Adrenal gland (tissue), 9 donors: ENCODE measurements at regions not wholly inside any gene's neighbourhood (a gene's known extent, or its start where the extent isn't known, plus 50 kb on each side); places are given as distances from the start of the nearest gene placed in this dataset.

Source experiments
- DNase-seq, 7 donors: peaks; one replicate each; pipeline ENCODE4 v3.0.0-alpha.2; 2019 to 2020
- H3K27ac ChIP-seq, 5 donors: fragments of 200-600 bp; sonication (generic) in 4 of 5; 1 replicate in 3 of 5; 2 replicates in 2 of 5; pipeline versions ENCODE4 v1.5.1 to v1.8.0; 2016 to 2020; ENCODE audit warnings: mild to moderate bottlenecking in 1 of 5
- H3K27me3 ChIP-seq: fragments of 200-600 bp; 2 replicates; pipeline ENCODE4 v1.8.0; 2021
- H3K36me3 ChIP-seq, 2 donors: fragments of 200-600 bp; replicated peaks in 1 of 2; 1 replicate in 1 of 2; 2 replicates in 1 of 2; pipeline versions ENCODE4 v1.5.1 to v1.8.0; 2018 to 2022
- H3K4me1 ChIP-seq, 2 donors: fragments of 200-600 bp; replicated peaks in 1 of 2; 1 replicate in 1 of 2; 2 replicates in 1 of 2; pipeline versions ENCODE4 v1.5.1 to v1.8.0; 2018 to 2021
- H3K4me3 ChIP-seq, 4 donors: fragments of 200-600 bp; sonication (generic) in 3 of 4; one replicate each; pipeline ENCODE4 v1.5.1; 2016 to 2018
- H3K9me3 ChIP-seq, 3 donors: fragments of 200-600 bp; sonication (generic) in 1 of 3; replicated peaks in 1 of 3; 1 replicate in 2 of 3; 2 replicates in 1 of 3; pipeline versions ENCODE4 v1.5.1 to v1.8.0; 2016 to 2021
- POLR2A ChIP-seq, 2 donors: fragments of 450-650 bp; IDR thresholded peaks; one replicate each; pipeline ENCODE4 v1.6.1; 2017; ENCODE audit warnings: antibody characterized with exemption in 2 of 2, mild to moderate bottlenecking in 2 of 2, moderate library complexity in 1 of 2
- WGBS, 4 donors: extraction: QIAGEN DNeasy Blood & Tissue Kit in 2 of 4; methylation state at CpG; one replicate each; pipeline versions ENCODE4 v1.1.5 to v1.1.7; 2013 to 2017; 5-methylcytosine and 5-hydroxymethylcytosine counted together
- intact Hi-C, 2 donors: fragments of 100-400 bp; cut with DNase I; formaldehyde crosslinking; loops; one replicate each; pipeline versions ENCODE4 v1.14.1 to v1.15.0; 2022 to 2023
- TF ChIP-seq, protein P1 (sequence below), 6 experiments: fragments of 450-650 bp in 4 of 6; fragments of 200-600 bp in 2 of 6; sonication (generic) in 1 of 6; IDR thresholded peaks; 1 replicate in 5 of 6; 2 replicates in 1 of 6; pipeline versions ENCODE4 v1.5.1 to v1.8.0; 2016 to 2021; ENCODE audit warnings: antibody characterized with exemption in 6 of 6, mild to moderate bottlenecking in 2 of 6, moderate library complexity in 1 of 6
- donor health status: healthy with polysubstance abuse.
- donor health status: Bipolar disorder and iron deficiency.
- donor health status: DM: yes; HTN: yes; CAD: no.
- donor health status: DM: no; HTN: no; CAD: no.
- donor health status: DM: no; HTN: no; CAD: no.

DNA sequence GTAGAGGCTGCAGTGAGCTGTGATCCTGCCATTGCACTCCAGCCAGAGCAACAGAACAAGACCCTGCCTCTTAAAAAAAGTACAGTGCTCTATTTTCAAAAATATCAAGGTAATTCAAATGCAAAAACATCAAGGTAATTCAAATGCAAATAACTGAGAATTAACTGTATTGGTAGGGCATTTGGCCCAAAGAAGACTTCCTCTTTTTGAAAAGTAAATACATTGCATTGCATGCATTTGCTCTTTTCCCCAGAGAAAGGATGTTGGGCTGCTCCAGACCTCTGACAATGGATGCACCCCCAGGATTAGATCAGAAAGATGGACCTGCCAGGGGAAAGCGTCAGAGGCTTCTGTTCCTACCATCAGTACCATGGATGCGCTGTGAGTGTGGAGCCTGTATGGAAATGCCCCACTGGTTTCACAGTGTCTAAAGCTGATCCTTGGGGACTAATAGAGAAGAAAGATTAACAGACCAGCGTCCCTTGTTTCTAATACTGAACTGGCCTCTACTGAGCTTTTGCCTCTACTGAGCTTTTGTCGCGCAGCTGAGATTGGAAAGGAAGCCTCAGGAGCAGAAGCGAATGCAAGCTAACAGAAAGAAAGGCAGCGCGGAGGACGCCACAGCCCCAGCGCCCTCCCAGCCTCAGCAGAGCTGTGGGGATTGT, 93.5 kb upstream of the LYZL2 start:
- intact Hi-C loops = no loop called here
- DNase-seq = no peak
- TF ChIP-seq, protein P1, sequence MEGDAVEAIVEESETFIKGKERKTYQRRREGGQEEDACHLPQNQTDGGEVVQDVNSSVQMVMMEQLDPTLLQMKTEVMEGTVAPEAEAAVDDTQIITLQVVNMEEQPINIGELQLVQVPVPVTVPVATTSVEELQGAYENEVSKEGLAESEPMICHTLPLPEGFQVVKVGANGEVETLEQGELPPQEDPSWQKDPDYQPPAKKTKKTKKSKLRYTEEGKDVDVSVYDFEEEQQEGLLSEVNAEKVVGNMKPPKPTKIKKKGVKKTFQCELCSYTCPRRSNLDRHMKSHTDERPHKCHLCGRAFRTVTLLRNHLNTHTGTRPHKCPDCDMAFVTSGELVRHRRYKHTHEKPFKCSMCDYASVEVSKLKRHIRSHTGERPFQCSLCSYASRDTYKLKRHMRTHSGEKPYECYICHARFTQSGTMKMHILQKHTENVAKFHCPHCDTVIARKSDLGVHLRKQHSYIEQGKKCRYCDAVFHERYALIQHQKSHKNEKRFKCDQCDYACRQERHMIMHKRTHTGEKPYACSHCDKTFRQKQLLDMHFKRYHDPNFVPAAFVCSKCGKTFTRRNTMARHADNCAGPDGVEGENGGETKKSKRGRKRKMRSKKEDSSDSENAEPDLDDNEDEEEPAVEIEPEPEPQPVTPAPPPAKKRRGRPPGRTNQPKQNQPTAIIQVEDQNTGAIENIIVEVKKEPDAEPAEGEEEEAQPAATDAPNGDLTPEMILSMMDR (IDR thresholded peaks at IDR 0.05) = no peak
- TF ChIP-seq POLR2A (IDR thresholded peaks at IDR 0.05) = no peak

DNA sequence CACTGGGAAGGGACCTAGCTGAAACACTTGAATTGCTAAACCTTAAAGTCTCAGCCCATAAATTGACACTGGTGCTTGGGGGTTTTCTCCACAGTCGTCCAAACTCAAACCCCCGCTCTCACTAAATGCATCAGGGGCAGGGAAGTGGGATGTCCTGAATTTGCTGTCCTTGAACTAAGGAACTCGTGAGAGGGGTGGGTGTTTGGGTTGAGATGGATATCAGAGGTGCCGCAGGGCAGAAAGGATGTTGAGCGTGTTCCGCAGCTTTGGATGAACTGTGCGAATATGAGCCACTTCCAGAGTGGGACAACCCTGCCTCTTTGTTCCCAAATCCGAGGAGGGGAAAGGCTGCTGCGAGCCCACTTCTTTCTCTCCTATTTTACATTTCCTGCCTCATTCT, 90.3 kb upstream of the LYZL2 start:
- intact Hi-C loops = no loop called here
- Histone ChIP-seq H3K4me1 (no peaks in the 10 kb centered on the region), H3K9me3 (no peaks in the 10 kb centered on the region), H3K27me3 (no peaks in the 10 kb centered on the region), H3K4me3 (no peak overlapping the region), H3K36me3 (no peaks in the 10 kb centered on the region), H3K27ac (no peak overlapping the region)
- no peak for DNase-seq
- TF ChIP-seq, protein P1 (IDR thresholded peaks at IDR 0.05) = no peak
- no peak for TF ChIP-seq POLR2A (IDR thresholded peaks at IDR 0.05)
- WGBS, 4 donors = 52 to 68% (median 63%) methylated on average over 8 to 9 of the region's 9 CpGs

More for the DNA sequence above, 93.5 kb upstream of the LYZL2 start:
- 88 to 94% (median 91%) methylated on average over 10 of the region's 10 CpGs for WGBS, 4 donors
- no peaks in the 10 kb centered on the region for H3K4me1 ChIP-seq
- no peaks in the 10 kb centered on the region for H3K9me3 ChIP-seq
- no peak overlapping the region for H3K27ac ChIP-seq
- no peaks in the 10 kb centered on the region for H3K36me3 ChIP-seq
- no peaks in the 10 kb centered on the region for H3K27me3 ChIP-seq
- no peak overlapping the region for H3K4me3 ChIP-seq

DNA sequence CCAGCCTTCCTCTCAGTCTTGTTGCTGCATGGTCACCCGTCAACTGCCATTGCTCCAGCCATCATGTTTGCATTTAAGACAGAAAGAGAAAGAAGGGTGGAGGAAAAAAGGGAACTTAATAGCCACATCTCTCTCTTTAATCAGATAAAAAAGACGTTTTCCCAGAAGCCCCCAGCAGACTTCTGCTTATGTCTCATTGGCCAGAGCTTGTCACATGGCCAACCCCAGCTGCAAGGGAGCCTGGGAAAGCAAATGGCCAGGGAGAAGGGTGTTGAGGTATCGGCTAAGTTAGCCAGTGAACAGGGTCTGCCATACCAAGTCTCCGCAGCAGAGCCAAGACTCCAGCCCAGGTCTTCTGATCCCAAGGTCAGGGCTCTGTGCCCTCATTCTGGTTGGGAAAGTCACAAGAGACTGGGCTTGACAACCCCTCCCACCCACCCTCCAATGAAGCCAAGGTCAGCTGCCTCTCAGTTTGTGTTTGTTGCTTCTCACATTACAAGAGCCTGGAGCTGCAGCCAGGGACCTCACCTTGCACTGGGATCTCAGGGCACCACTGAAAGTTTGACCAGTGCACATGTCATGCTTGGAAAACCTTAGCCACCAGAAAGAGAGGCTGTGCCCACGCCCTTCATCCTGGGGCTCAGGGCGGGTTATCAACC, 80.3 kb upstream of the LYZL2 start:
- peak in 1 of 7 donors; percentile 13 for DNase-seq
- H3K4me1 ChIP-seq = no peaks in the 10 kb centered on the region
- H3K9me3 ChIP-seq = no peaks in the 10 kb centered on the region
- no peak for TF ChIP-seq POLR2A (IDR thresholded peaks at IDR 0.05)
- TF ChIP-seq, protein P1 (IDR thresholded peaks at IDR 0.05) = no peak
- no peak overlapping the region for H3K4me3 ChIP-seq
- no peaks in the 10 kb centered on the region for H3K36me3 ChIP-seq
- H3K27ac ChIP-seq = no peak overlapping the region
- intact Hi-C loops = no loop called here
- no peaks in the 10 kb centered on the region for H3K27me3 ChIP-seq
- WGBS, 4 donors = 72 to 84% (median 82%) methylated on average over 4 to 6 of the region's 6 CpGs

DNA sequence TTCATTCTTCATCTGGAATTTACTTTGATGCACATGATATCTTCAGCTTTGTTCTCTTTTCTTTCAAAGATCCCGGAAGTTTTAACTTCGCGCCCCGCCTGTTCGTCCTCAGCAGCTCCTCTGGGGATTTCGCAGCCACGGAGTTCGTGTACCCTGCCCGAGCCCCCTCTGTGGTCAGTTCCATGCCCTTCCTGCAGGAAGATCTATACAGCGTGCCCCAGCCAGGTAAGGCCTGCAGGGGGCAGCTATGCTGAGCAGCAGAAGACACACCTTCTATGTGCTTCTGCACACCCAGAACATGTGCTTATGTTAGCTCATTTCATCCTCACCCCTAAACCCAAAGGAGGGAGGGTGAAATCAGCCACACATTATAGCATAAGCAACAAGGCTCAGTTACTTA, 79.7 kb upstream of the LYZL2 start:
- Histone ChIP-seq H3K27ac (no peak overlapping the region), H3K9me3 (no peaks in the 10 kb centered on the region), H3K4me3 (no peak overlapping the region), H3K36me3 (no peaks in the 10 kb centered on the region), H3K27me3 (no peaks in the 10 kb centered on the region), H3K4me1 (no peaks in the 10 kb centered on the region)
- intact Hi-C loops = no loop called here
- TF ChIP-seq, protein P1 (IDR thresholded peaks at IDR 0.05) = no peak
- TF ChIP-seq POLR2A (IDR thresholded peaks at IDR 0.05) = no peak
- 89 to 94% (median 93%) methylated on average over 10 of the region's 10 CpGs for WGBS, 4 donors
- peak in 1 of 7 donors; percentile 18 for DNase-seq
